Left kidney (tissue), 1 donor: ENCODE measurements at regions not wholly inside any gene's neighbourhood (a gene's known extent, or its start where the extent isn't known, plus 50 kb on each side); places are given as distances from the start of the nearest gene placed in this dataset.

Experiments
- DNase-seq: peaks from one replicate; pipeline ENCODE4 v3.0.0-alpha.2; 2013

DNA sequence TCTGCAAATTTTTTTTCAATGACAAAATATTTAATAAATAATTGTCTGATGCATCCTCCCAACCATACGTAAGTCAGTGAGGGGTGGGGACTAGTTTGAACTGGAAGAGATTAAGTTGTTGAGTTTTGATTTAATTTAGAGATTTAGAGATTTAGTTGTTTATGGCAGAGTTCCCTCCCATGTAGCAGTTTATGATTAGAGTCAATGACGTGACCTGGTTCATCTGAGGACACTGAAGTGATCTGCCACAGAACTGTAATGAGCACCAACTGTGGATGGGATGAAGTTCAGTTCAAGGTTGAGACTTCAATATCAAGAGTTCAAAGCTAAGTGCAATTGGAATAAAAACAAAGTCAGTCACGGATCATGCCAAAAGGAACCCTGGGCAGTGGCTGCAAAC is 609.3 kb downstream of the NOVA1 start:
- DNase-seq = no peak

DNA sequence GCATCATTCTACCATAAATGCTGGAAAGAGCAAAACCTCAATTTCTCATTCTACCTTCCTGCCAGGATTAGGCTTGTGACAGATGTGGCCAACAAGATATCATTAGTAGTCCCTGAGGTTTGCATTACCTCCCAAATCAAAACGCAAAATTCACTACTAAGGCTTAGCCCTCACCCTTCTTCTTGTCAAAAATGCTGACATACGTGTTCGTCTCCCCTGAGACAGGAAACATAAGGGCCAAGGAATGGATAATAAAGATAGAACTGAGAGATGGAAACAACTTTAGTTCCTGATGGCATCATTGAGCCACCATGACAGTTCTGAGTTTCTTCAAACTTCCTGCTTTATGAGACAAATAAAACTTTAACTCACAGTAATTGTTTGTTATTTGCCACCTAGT is 642.1 kb downstream of the NOVA1 start:
- DNase-seq = no peak

GRCh38 chr14:25953532-25954139 is 644.2 kb downstream of the NOVA1 start:
- DNase-seq = no peak

DNA sequence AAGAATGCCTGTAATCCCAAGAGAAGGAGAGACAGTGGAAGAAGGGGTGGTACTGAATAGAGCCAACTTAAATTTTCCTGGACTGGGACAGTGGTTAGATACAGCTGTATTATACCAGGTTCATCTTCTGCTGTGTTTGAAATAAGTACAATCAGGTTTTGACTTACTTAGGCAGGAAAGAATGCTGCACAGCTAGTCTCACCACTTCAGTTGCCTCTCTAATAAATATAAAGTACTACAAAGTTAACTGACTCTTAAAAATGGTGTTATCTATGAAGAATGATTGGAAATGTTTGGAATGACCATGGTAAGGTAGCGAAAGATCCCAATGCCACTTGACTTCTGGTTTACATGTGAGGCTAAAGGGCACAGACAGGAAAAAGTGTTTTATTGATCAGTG is 652.1 kb downstream of the NOVA1 start:
- DNase-seq = no peak

DNA sequence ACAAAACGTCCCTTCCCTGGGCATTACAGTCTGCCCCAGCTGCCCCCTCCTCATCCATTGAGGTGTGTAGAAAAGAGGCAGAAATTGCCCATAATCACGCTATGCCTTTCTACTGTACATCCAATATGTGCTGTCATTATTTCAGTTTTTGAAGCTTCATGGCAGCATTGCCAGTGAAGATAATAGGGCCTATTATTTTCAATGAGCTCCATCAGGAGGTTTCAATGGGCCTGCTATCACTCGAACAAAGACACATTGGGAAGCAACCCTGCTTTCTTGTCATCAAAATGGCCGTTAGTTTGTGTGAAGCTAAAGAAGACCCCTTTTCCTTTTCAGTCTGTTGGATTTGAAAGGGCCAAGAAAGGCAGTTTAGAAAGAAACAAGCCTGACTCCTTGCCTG is 653.8 kb downstream of the NOVA1 start:
- no peak for DNase-seq

- DNase-seq = no peak
These were observed 654.5 kb downstream of the NOVA1 start for GRCh38 chr14:25943329-25943728.

DNA sequence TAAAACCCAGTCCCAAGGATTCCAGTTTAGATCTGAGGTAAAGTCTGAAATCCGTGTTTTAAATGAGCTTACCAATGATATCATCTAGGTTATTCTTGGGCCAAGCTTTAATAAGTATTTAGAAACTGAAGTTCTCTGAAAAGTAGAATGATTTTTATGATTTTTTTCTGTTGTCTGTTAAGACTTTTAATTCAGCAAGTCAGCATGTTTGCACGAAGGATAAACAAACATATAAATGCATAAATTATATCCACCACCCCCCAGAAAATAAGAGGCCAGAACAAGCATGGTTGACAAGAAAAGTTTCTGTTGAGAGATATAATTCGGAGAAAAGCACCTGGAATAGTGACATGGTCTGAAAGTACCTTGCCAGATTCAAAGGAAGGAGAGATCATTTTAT is 655.7 kb downstream of the NOVA1 start:
- DNase-seq = no peak

GRCh38 chr14:25933731-25934130 is 664.1 kb downstream of the NOVA1 start:
- DNase-seq = no peak

DNA sequence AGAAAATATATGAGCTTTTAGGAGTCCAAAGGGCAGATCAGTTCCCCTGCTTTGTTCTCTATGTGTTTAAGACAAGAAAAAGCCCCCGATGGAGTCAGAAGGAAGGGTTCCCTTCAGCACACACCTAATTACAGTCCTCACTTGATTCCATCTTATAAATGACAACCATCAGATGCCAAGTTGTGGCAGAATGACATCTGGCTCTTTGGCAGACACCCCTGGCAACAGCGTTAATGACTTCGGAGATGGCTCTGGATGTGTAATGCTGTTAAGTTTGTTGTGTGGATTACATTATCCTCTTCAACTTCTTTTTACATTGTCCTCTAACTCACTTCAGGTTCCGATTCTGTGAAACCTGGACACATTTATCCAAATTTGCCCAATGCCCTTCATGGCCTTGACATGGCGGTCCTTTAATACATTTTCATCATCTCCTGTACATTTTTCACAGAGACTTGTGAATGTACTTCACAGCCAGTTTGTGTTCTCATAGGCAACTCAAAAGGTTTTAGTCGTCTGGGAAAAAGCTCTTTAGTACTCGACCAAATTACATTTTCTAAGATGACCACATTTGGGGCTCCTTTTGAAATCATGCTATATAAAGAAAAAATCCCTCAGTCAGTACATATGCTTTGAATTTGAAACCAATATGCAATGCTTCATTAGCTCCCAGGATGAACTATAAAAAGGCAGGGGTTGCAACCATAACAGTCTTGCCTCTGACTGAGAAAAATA is 667.8 kb downstream of the NOVA1 start:
- DNase-seq = no peak

DNA sequence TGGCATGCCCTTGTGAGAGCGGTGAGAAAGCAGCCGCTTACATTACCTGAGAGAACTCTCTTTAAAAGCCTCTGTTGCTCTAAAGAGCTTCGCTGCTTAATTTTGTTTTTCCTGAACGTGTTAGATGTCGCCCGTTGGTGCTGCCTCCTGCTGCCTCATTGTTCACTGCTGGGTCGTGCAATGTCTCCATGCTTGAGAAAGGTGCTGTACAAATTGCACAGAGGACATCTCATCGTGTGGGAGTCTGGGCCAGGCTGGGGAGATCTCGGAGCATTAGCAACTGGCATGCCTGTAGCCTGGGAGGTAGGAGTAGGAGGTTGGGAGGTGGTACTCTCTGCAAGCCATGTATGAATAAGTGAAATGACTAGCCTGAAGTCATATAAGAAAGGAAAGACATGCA is 686.0 kb downstream of the NOVA1 start:
- DNase-seq = no peak

DNA sequence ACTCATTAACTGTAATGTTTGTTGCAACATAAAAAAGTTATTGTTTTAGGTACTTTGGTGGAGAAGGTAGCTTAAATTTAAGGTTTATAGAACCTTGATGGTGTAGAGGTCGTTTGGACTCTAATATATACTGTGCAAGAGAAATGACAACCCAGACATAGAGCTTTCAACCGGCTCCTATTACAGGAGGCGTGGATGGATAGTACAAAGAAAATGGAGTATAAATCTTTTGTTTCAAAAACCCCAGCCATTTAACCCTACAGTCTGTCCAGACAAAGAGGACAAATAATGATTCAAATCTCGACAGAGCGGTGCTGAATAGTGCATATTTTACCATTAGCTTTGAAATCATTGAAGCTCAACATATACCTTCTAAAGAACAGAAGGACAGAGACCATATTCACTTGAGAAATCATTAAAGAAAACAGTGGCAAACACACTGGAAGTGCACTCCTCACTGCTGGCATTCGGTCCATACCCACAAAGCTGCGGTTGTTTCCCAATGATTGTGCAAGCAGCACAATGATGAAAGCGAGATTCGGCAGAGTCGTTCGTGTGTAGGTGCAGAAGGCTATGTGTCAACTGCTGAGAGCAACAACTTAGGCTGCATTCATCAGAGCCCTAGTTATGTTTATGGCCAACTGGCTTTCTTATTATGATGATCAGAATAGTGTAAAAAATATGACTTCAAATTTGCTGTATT is 688.6 kb downstream of the NOVA1 start:
- DNase-seq = no peak

- DNase-seq = no peak
These were observed 689.4 kb downstream of the NOVA1 start for GRCh38 chr14:25908277-25909044.

DNA sequence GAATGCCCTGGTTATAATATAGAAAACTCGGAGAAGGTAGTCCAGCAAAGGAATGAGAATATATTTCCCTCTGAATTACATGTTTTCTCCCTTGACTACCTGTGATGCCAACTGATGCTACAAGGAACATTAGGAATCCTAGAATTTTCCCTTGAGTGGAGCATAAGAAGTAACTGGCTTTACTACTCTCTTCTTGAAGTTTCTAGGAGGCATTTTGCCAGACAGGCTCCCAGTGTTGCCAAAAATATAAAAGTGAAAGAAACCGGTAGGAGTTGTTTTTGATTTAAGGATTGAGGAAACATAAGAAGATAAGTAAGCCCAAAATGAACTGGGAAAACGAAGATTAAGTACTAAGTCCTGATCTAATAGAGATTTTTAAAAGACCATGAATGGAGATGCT is 693.4 kb downstream of the NOVA1 start:
- DNase-seq = no peak

- no peak for DNase-seq
These were observed 698.6 kb downstream of the NOVA1 start for GRCh38 chr14:25899197-25899596.

DNA sequence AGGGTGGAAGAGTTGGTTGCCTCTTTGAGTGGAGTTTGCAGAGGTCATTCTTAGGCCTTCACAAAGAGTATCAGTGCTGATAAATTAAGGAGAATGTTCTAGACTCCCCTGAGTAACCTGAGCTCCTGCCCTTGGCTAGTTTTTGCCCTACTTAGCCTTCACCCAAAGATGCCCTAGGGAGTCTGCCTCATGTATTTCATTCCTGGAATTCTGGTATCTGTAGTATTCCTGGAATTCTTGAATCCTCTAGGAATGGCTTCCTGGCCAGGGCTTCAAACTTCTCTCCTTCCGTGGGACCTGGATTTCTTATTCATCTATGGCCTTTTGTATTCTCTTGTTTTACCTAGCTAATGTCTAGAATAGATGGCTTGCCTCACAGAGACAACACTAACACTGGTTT is 701.1 kb downstream of the NOVA1 start:
- no peak for DNase-seq

- DNase-seq = no peak
These were observed 702.1 kb downstream of the NOVA1 start for GRCh38 chr14:25895740-25896139.

DNA sequence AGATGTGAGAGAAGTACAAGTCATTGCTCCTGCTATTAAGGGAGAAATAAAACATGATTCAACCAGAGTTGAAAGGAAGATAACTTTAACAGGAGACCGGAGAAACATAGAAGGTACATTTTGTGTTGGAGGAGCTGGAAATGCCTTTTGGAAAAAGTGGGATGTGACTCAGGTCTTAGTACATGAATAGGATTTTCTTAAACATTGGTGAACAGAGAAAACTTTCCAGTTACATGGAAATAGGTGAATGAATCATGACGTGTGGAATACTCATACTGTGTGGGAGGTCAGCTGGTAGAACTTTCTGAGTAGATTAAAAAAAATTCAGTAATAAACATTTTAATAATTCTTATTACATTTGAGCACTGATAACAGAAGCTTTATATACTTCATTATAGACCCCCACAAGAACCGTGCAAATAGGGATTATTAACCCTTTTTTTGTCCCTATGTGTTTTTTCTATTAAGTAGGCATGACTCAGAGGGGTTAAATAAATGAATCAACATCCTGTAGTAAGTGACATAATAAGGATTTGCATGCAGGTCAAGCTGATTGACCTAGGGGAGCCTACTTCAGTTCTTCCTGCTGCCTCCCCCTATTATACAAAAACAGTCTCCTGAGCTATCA is 710.5 kb downstream of the NOVA1 start:
- no peak for DNase-seq

DNA sequence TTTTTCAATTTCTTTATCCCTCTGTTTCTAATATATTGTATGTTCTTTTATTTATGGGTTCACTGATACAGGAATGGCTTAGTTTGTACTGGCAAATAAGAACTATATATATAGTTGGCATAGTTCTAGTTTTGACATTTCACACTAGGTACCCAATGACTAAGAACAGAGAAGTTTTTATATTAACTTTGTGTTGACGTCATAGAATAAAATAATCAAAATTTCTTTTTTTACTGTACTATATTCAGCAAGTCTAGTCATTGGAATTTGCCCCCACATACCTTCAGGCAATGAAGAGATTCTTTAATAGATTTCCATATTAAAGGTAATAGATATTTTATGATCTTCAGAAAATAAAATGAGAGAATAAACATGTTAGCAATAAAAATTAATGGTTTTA is 713.2 kb downstream of the NOVA1 start:
- no peak for DNase-seq

DNA sequence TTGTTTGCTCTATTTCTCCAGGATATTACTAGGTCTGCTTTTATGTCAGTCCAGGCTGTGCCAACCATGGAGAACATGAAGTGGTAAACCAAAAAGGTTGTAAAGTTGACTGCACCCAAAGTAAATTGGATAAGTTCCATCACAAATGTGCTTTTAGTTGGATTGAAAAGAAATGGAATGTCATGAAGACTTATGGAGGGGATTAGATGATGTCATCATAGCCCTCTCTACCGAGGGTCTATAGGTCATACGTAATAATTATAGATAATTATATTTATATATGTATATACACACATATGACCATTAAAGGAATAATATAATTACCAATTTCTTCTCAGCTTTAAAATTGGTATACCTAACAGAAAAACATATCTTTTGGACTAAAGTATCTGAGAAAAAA is 714.9 kb downstream of the NOVA1 start:
- DNase-seq = no peak

GRCh38 chr14:25875475-25875874 is 722.4 kb downstream of the NOVA1 start:
- no peak for DNase-seq

GRCh38 chr14:25869854-25870253 is 728.0 kb downstream of the NOVA1 start:
- no peak for DNase-seq
